RKO (cell line): ENCODE measurements at regions not wholly inside any gene's neighbourhood (a gene's known extent, or its start where the extent isn't known, plus 50 kb on each side); places are given as distances from the start of the nearest gene placed in this dataset.
"Not testable (repeated sequence)": the region's sequence is repeated elsewhere in the genome, so short reads cannot be mapped to it uniquely, and the experiment has no call there.

Source experiments
- DNase-seq: peaks from one replicate; pipeline ENCODE4 v3.0.0-alpha.2; 2016; ENCODE audit warnings: low spot score

DNA sequence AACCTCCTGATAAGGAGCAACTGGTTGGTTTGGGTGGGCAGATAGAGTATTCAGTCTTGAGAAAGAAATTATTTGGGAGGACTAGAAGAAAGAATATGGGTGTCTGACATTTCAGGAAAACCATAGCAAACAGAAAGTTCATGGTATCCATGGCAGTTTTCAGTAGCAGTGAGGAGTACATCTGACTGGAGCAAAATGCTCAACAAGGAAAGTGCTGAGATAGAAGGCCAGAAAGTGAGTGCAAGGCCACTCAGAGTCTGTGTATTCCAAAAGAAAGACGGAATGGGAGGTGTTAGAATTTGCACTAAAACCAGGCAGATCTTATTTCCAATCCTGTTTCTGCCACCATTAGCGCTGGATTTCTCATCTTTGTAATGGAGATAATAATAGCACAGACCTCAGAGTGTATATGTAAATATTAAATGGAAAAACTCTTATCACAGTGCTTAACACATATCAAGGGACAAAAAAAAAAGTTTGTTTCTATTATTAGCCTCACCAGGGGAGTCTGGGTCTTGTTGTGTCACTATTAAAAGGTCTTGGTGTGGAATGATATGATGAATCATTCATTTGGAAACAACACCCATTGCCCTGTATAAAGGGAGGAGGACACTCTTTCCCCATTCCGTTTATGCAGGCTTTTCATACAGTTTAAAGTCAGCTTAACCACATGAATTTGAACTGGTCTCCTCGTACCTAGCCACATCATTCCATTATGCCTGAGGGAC lies 349.8 kb downstream of the IPO8 start:
- no peak for DNase-seq

DNA sequence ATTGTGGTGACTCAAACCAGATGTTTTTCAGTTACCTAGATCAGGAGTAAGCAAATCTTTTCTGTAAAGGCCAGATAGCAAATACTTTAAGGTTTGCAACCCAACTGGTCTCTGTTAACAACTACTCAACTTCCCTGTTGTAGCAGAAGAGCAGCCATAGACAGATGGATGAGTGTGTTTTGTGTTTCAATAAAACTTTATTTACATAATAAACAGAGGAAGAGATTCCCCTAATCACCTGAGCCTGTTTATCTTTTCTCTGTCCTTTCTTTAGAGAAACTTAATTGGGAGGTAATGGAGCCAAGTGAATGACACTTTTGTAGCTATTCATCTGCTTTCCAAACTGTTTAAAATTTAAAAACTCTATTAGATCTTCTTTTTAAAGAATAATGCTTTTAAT lies 365.1 kb downstream of the IPO8 start:
- DNase-seq = no peak

DNA sequence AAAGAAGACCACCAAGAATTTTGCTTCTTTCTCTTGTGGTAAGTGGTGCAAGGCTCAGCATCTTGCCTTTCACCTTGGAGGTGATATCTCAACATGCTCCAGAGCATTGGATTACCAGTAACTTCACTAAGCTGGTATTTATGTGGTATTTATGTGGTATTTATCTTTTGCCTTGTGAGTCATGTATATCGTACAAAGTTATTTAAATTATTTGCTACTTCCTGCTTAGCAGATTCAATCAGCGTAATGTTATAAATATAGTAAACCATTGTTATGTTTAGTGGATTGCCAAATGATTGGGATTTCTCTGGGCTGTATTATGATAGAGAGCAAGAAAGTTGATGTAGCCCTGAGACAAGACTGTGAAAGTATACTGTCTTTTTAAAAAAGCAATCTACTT lies 366.4 kb downstream of the IPO8 start:
- no peak for DNase-seq

DNA sequence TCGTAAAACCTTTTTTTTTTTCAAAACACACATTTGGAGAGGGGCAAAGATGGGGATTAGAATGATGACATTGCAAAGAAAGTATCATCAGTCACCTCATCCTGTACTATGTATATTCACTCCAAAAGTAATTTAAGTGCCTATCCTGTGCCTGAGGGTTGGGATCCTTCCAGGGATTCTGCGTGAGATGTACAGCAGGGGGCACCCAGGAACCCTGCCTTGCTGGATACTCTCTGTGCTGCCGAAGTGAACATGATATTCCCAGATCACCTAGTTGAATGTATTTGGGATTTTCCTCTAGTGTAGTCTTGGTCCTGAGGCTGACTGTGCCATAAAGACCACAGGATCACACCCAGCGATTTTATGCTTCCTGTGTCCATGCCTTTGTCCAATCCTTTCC lies 372.7 kb downstream of the IPO8 start:
- no peak for DNase-seq

DNA sequence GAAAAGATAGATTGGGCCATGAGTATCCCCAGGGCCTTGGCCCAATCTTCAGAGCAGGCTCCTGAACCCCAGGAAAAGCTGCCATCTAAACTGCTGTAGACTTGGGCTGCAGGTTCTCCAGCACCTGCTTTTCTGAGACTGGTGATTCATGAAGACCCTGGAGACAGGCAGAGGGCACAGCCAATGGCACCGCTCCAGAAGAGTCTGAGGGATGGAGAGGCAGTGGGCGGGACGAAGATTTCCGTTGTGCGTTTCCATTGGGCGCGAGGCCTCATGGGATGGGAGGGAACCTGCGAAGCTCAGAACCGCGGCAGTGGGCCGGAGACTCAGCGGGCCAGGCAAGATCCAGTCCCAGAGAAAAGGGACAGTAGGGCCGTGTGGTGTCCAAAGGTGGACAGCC lies 375.1 kb downstream of the IPO8 start:
- DNase-seq = no peak

DNA sequence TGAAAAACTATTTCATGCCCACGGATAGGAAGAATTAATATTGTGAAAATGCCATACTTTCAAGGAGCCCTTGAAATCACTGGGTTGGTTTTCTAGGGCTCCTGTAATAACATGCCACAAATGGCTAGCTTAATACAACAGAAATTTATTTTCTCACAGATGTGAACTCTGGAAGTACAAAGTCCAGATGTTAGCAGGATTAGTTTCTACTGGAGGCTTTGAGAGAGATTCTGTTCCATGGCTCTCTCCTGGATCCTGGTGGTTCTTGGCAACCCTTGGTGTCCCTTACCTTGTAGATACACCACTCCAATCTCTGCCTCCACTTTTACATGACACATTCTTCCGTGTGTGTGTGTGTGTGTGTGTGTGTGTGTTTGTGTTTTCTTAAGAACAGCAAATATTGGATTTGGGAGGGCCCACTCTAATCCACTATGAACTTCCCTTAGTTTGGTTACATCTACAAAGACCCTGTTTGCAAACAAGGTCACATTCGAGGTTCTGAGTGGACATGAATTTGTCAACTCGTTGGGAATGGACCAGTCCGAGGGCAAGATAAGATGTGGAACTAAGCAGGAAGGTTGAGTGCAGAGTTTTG lies 381.1 kb downstream of the IPO8 start:
- DNase-seq = no peak

DNA sequence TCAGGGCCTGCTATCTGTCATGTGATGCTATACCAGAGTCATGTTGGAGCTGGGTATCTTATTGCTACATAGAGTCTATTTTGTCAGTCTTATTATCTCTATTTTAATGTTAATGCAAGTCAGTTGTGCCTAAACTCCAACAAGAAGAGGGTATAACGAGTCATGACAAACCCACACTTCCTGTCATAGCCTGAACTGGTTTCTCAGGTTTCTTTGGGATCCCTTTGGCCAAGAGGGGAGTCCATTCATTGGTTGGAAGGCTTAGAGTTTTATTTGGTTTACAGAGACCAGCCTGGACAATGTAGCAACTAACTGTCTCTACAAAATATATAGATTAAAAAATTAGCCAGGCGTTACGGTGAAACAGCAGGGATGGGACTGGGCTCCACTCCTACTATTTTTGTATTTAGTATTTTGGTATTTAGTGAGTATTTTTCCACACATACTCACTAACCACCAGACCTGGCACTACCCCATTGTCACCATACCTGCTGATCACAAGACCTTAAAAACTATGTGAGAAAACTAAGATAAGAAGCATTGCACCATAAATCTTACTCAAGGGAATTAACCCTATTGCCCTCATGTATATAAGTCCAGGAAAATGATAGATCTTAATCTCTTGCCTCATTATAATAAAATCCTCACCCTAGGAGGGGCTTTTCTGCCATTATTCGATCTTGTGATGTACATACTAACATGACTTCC lies 387.5 kb downstream of the IPO8 start:
- DNase-seq = no peak

DNA sequence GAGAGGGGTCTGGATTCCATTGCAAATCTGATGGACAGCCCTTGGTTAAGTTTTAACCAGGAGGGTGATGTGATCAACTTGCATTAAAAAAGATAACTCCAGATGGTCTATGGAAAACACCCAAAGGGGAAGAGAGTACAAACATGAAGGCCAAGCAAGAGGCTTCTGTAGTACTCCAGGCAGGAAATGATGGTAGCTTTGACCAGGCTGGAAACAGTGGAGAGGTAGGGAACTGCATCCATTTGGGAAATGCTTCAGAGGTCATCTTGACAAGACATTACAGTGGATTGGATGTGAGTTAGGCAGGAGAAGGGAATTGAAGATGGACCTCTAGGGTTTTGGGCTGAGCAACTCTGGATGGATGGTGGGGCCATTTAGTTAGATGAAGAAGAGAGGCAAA lies 391.1 kb downstream of the IPO8 start:
- DNase-seq = no peak

DNA sequence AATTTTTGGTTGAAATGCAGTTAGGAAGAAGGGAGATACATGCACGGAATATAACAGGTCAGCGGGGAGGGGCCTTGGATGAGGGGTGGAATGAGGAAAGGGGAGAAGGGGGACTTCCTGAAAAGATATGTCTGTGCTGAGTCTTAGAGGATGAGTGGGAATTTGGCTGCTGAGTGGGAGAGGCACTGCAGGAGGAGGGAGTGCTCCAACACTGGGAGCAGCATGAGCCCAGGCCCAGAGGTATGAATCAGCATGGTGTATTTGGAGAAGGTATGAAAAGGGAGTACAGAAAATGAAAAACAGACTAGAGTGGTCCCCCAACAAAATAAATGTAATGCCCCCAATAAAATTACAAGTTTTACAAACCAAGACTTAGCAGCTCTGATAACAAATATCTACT lies 394.4 kb downstream of the IPO8 start:
- no peak for DNase-seq

DNA sequence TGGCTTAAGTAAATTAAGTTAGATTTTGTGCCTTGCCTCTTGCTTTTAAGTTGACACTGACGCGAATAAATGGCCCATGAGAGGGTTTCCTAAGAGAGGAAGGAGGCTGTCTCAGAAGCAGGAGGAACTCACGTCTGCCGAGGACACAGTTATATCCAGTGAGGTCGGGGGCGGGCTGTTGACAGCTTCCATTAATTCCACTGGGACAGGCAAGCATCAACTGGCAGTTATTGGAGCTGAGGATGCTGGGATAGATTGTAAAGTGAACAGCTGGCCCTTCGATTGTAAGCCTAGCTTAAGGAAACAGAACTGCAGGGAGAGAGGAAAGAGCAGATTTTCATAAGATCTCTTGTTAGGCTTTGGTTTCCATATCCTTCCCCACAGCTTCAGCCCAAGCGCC lies 399.2 kb downstream of the IPO8 start:
- no peak for DNase-seq

DNA sequence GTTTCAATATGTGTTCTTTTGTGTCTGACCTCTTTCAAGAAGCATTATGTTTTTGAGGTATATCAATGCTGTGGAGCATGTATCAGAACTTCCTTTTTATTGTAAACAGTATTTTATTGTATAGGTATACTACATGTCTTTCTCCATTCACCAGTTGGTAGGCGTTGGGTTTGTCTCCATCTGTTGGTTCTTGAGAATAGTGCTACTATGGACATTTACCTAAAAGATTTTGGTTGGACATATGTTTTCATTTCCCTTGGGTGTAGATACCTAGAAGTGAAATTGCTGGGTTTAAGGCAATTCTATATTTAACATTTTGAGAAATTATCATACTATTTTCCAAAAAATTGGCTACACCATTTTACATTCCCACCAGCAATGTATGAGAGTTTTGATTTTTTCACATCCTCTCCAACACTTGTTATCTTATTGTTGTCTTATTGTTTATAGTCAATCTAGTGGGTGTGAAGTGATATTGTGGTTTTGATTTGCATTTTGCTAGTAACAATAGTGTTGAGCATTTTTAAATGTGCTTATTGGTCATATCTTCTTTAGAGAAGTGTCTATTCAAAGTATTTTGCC lies 409.2 kb downstream of the IPO8 start:
- DNase-seq = peak; percentile 55

DNA sequence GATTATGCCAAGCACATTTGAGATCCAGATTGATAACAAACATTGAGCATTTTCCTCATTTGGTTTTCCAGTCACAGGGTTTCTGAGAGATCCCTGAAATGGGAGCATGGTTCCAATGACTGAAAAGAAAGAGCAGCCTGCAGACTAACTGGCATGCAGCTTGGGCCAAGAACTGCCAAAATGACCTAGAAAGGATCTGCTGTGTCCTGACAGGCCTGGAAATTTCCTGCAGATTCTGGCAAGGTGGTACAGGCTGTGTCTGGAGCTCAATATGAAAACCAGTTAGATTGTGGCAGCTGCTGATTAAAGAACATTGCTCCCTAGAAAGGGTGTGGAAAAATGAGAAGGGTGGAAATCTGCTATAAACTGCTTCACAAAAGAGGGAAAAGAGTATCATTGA lies 417.3 kb downstream of the IPO8 start:
- DNase-seq = no peak

DNA sequence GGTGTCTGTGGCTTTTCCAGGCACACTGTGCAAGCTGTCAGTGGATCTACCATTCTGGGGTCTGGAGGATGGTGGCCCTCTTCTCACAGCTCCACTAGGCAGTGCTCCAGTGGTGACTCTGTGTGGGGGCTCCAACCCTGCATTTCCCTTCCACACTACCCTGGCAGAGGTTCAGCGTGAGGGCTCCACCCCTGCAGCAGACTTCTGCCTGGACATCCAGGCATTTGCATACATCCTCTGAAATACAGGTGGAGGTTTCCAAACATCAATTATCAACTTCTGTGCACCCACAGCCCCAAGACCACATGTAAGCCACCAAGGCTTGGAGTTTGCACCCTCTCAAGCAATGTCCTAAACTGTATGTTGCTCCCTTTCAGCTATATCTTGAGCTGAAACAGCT lies 423.2 kb downstream of the IPO8 start:
- DNase-seq = not testable (repeated sequence)

DNA sequence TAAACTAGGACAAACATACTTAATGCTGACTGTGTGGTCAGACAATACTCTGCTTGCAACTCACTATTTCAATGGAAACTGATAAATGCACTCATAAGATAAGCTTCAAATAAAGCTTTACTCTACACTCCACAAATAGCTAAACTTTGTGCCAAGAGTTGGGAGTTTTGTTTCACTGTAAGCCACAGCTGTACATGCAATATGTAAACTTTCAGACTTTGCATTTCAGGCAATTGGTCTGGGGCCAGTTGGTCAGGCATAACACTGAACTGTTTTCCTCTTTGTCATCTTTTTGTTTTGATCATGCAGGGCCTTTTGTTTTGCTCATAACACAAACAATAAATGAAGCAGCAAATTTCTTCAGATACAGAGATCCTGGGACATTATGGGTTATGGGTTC lies 426.2 kb downstream of the IPO8 start:
- no peak for DNase-seq

DNA sequence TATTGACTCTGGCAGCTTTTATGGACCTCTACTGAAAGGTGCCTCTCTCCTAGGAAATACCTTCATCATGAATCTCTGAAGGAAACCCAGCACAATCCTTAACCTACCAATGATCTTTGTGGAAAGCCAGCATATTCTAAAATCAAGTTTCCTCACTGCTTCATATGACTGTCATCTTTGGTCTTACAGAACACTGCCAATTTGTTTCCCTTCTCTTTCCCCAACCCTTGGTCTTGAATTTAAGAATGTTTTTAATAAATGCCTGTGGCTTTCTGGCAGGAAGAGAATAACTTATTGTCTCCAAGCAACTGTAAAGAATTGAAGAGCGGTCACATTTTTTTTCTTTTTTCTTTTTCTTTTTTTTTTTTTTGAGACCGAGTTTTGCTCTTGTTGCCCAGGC lies 427.6 kb downstream of the IPO8 start:
- DNase-seq = no peak

DNA sequence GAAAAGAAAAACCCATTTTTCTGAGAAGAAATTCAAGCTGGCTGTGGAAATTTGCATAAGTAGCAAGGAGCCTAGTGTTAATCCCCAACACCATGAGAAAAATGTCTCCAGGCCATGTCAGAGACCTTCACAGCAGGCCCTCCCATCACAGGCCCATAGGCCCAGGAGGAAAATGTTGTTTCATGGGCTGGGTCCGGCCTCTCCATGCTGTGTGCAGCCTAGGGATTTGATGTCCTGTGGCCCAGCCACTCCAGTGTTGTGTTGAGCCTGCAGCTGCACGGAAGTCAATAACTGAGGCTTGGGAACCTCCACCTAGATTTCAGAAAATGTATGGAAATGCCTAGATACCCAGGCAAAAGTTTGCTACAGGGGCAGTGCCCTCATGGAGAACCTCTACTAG lies 432.2 kb downstream of the IPO8 start:
- no peak for DNase-seq

DNA sequence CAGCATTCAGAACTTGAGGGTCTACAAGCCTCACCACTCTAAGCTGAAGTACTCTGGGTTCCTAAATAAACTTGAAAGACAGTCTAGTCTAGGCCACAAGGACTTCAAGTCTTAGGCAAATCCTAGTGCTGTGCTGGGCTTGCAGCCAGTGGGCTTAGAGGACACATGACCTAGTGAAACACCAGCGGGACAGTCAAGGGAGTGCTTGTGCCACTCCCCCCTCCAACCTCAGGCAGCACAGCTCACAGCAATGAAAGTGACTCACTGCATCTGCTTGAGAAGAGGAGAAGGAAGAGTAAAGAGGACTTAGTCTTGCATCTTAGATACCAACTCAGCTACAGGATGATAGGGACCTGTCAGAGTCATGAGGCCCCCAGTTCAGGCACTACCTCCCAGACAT lies 438.1 kb downstream of the IPO8 start:
- DNase-seq = no peak

DNA sequence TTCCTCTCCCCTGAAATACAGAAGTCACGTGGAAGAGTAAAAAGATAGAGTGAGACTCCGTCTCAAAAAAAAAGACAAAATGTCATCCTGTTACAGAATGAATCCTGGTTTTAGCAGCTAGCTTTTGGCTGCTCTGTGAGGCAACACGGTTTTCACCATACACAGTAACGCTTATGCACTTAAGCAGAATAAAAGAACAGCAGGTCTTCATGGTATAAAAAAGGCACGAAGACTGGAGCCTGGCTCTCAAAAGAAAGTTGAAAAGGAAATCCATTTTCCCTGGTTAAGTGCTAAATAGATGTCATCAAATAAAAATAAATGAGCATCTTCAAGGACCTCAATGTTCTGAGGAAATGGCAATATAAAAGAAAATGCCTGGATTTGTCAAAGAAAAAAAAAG lies 444.1 kb downstream of the IPO8 start:
- no peak for DNase-seq

DNA sequence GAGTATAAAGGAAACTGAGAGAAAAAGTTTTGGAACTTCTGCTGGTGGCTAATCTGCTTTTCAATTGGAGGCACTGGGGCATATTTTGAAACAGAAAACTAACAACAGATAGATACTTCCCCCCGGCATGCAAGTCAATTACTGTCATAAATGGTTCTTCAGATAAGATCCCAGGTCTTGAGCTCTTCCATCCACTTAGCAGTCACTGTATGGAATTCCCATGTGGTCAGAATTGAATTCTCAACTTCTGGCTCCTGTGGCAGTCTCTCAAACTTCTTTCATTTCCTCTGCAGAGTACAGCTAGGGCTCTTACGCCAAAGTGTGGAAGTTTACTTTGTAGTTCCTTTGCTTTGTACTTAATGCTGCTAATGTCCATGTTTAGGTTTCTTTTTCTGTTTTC lies 452.2 kb downstream of the IPO8 start:
- DNase-seq = no peak

DNA sequence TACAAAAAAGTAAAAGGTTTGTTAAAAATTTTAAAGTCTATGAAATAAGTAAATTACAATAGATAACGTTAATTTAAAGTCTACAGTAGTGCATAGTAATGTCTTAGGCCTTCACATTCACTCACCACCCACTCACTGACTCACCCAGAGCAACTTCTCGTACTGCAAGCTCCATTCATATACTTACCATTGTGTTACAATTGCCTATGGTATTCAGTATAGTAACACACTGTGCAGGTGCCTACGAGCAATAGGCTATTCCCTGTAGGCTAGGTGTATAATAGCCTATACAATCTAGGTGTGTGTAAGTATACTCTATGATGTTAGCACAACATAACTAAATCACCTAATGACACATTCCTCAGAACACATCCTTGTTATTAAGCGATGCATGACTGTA lies 435.3 kb upstream of the TMTC1 start:
- DNase-seq = peak; percentile 19

DNA sequence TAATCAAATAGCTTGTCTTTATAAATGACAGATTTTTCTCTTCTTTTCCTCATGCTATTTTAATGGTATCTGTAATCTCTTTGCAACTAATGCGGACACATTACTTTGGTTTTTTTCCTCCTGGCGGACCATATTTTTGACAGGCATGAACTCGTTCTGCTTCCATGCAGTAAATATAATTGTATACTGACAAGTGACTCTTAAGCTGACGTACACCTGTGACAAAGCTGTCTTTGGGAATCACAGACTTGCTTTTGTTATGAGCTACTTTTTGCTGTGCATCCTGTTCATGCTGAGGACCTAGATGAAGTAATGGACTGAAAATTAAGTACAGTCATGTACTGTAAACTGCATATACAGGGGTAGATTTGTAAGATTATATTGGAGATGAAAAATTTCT lies 434.3 kb upstream of the TMTC1 start:
- DNase-seq = no peak

DNA sequence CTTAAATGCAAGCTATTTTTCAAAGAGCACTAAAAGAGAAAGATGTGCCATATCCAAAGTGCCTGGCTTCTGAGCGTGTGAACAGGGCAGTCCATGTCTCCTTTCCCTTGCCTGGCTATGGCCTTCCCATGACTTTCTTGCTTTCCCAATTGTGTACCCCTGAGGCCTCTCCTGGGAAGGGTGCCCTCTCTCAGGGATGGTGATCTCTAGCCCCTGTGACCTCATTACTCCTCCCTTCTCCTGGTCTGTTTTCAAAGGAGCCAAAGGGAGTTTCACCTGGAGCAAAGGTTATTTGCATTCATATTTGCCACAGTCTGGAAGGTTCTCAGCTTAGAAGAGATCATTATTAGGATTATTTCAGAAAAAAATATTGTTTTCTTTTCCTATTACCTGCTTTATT lies 429.4 kb upstream of the TMTC1 start:
- DNase-seq = no peak

DNA sequence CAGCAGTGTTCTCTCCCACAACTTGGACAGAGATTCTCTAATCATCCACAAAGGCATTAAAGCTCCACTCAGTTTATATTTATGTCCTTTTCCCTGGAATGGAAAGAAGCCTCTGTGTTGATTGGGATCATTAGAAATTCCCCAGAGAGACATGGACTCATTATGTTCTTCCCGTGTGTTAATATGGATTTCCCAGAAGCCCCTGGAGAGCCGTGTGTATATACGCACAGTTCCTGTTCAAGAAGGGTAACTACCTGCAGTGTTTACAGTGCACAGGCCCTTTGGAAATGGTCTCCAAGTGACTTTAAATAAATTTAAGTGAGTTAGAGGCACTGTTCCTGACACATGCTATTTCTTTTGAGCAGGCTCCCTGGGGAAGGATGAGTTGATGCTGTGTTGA lies 428.0 kb upstream of the TMTC1 start:
- no peak for DNase-seq
